B cell (primary cell): ENCODE measurements at regions not wholly inside any gene's neighbourhood (a gene's known extent, or its start where the extent isn't known, plus 50 kb on each side); places are given as distances from the start of the nearest gene placed in this dataset.

Experiments
- ATAC-seq: fragments of 200-7000 bp; cut with Tn5 transposase; one replicate; pipeline ENCODE4 v1.10.0; 2021; ENCODE audit warnings: low read depth, mild to moderate bottlenecking, moderate number of reproducible peaks, moderate library complexity
- CTCF ChIA-PET: fragments of 350-600 bp; sonication (Branson Sonifier 250); formaldehyde crosslinking; loops from one replicate; lab custom pipeline; 2021; ENCODE audit warnings: antibody characterized with exemption, inconsistent platforms; lab: Charles Lee
- POLR2A ChIA-PET: fragments of 350-600 bp; sonication (Branson Sonifier 250); formaldehyde crosslinking; loops from one replicate; lab custom pipeline; 2021; ENCODE audit warnings: antibody characterized with exemption; lab: Charles Lee
- DNase-seq: peaks from one replicate; pipeline ENCODE4 v3.0.0; 2013
- H2AFZ ChIP-seq: 2 replicates; pipeline ENCODE4 v1.6.1; 2012; ENCODE audit warnings: mild to moderate bottlenecking, low read depth, low read length; ENCODE audit not compliant: insufficient read depth, poor library complexity, severe bottlenecking
- H3K27ac ChIP-seq, 2 donors: 1 replicate in 1 of 2; 2 replicates in 1 of 2; pipeline ENCODE4 v1.5.1; 2012 to 2013; ENCODE audit warnings: low read length in 2 of 2, mild to moderate bottlenecking in 2 of 2, moderate library complexity in 1 of 2
- H3K27me3 ChIP-seq, 4 experiments: fragments of 200-600 bp in 1 of 4; sonication (generic) in 1 of 4; replicated peaks in 1 of 4; 1 replicate in 2 of 4; 2 replicates in 2 of 4; pipeline versions ENCODE4 v1.6.1 to v1.7.0; 2013 to 2016; ENCODE audit warnings: low read length in 3 of 4, mild to moderate bottlenecking in 2 of 4, mixed read lengths in 1 of 4, moderate library complexity in 1 of 4; ENCODE audit not compliant: insufficient read depth in 4 of 4, control insufficient read depth in 3 of 4; ENCODE audit errors: control extremely low read depth in 1 of 4
- H3K36me3 ChIP-seq, 2 experiments: replicated peaks in 1 of 2; 1 replicate in 1 of 2; 2 replicates in 1 of 2; pipeline versions ENCODE4 v1.6.1 to v1.7.1; 2013; ENCODE audit warnings: low read length in 1 of 2; ENCODE audit not compliant: insufficient read depth in 2 of 2, control insufficient read depth in 1 of 2; ENCODE audit errors: control extremely low read depth in 1 of 2, extremely low read depth in 1 of 2
- H3K4me1 ChIP-seq, 2 donors: fragments of 200-600 bp in 1 of 2; sonication (generic) in 1 of 2; 1 replicate in 1 of 2; 2 replicates in 1 of 2; pipeline versions ENCODE4 v1.5.1 to v1.6.1; 2013 to 2017; ENCODE audit warnings: low read length in 2 of 2; ENCODE audit not compliant: control insufficient read depth in 2 of 2, insufficient read depth in 2 of 2
- H3K4me2 ChIP-seq: replicated peaks from 2 replicates; pipeline ENCODE3; 2012; ENCODE audit warnings: mild to moderate bottlenecking, low read depth, low read length; ENCODE audit not compliant: poor library complexity, severe bottlenecking
- H3K4me3 ChIP-seq, 5 experiments: fragments of 200-600 bp in 1 of 5; sonication (generic) in 1 of 5; 1 replicate in 3 of 5; 2 replicates in 2 of 5; pipeline versions ENCODE4 v1.5.1 to v1.7.0; 2011 to 2016; ENCODE audit warnings: low read length in 4 of 5, mild to moderate bottlenecking in 4 of 5, low read depth in 2 of 5, control low read depth in 1 of 5, moderate library complexity in 1 of 5; ENCODE audit not compliant: insufficient read depth in 1 of 5; ENCODE audit errors: control extremely low read depth in 1 of 5, extremely low read depth in 1 of 5
- H3K79me2 ChIP-seq: fragments of 200-600 bp; sonication (generic); one replicate; pipeline ENCODE4 v1.6.0; 2016; ENCODE audit warnings: low read length; ENCODE audit not compliant: control insufficient read depth, insufficient read depth
- H3K9ac ChIP-seq: fragments of 200-600 bp; sonication (generic); 2 replicates; pipeline ENCODE4 v1.6.1; 2017; ENCODE audit warnings: mild to moderate bottlenecking, low read length, moderate library complexity
- H3K9me3 ChIP-seq, 3 donors: one replicate each; pipeline versions ENCODE4 v1.6.1 to v1.7.1; 2013; ENCODE audit warnings: low read length in 2 of 3; ENCODE audit not compliant: control insufficient read depth in 2 of 3, insufficient read depth in 1 of 3; ENCODE audit errors: control extremely low read depth in 1 of 3
- H4K20me1 ChIP-seq: 2 replicates; pipeline ENCODE4 v1.6.0; 2012; ENCODE audit warnings: mild to moderate bottlenecking, low read length; ENCODE audit not compliant: insufficient read depth, control insufficient read depth, poor library complexity, severe bottlenecking
- H3K27ac Mint-ChIP-seq: one replicate; pipeline ENCODE4 v1.8.0; 2021; ENCODE audit warnings: mixed read lengths
- H3K27me3 Mint-ChIP-seq: one replicate; pipeline ENCODE4 v1.8.0; 2021; ENCODE audit warnings: mixed read lengths
- H3K4me1 Mint-ChIP-seq: one replicate; pipeline ENCODE4 v1.8.0; 2021; ENCODE audit warnings: mixed read lengths
- H3K4me3 Mint-ChIP-seq: one replicate; pipeline ENCODE4 v1.8.0; 2021; ENCODE audit warnings: mixed read lengths
- H3K9me3 Mint-ChIP-seq: one replicate; pipeline ENCODE4 v1.8.0; 2022; ENCODE audit warnings: mixed read lengths; ENCODE audit not compliant: insufficient read depth
- CTCF ChIP-seq: fragments of 200-600 bp; IDR thresholded peaks from one replicate; pipeline ENCODE4 v1.8.0; 2022; ENCODE audit warnings: antibody characterized with exemption, mild to moderate bottlenecking
- EZH2 ChIP-seq: IDR thresholded peaks from 2 replicates; pipeline ENCODE4 v1.6.1; 2012; ENCODE audit warnings: borderline replicate concordance, low read depth, mild to moderate bottlenecking, moderate library complexity, low read length; ENCODE audit not compliant: insufficient read depth, poor library complexity, severe bottlenecking
- WGBS: methylation state at CpG from one replicate; pipeline ENCODE4 v1.1.5; 2013; ENCODE audit warnings: missing lambda C conversion rate; ENCODE audit not compliant: insufficient coverage; 5-methylcytosine and 5-hydroxymethylcytosine counted together
- intact Hi-C: fragments of 100-400 bp; cut with micrococcal nuclease; formaldehyde crosslinking; loops from one replicate; pipeline ENCODE4 v1.10.0; 2022

GRCh38 chr3:99128235-99128634, 226.7 kb upstream of the DCBLD2 start:
- no peaks in the 10 kb centered on the region for H3K9me3 Mint-ChIP-seq
- no peaks in the 10 kb centered on the region for H3K9me3 ChIP-seq
- H3K79me2 ChIP-seq = no peaks in the 10 kb centered on the region
- no peak overlapping the region for H3K27ac Mint-ChIP-seq
- H3K9ac ChIP-seq = no peak overlapping the region
- H4K20me1 ChIP-seq = no peaks in the 10 kb centered on the region
- POLR2A ChIA-PET = no interaction called here
- no peaks in the 10 kb centered on the region for H3K27me3 Mint-ChIP-seq
- no peak overlapping the region for H2AFZ ChIP-seq
- no peaks in the 10 kb centered on the region for H3K36me3 ChIP-seq
- H3K4me1 Mint-ChIP-seq = no peaks in the 10 kb centered on the region
- ATAC-seq (no peak), DNase-seq (no peak)
- intact Hi-C loops = no loop called here
- no peak overlapping the region for H3K4me2 ChIP-seq
- H3K27me3 ChIP-seq = no peaks in the 10 kb centered on the region
- WGBS = no CpG with 5 or more reads among the region's 2 CpGs
- CTCF ChIA-PET = no interaction called here
- no peak overlapping the region for H3K4me3 Mint-ChIP-seq
- H3K4me3 ChIP-seq = no peak overlapping the region
- no peaks in the 10 kb centered on the region for H3K4me1 ChIP-seq
- H3K27ac ChIP-seq = no peak overlapping the region
- TF ChIP-seq EZH2 (no peak), CTCF (no peak)

GRCh38 chr3:99126316-99126715, 224.8 kb upstream of the DCBLD2 start:
- DNase-seq = no peak
- intact Hi-C loops = no loop called here
- Histone ChIP-seq H3K79me2 (no peaks in the 10 kb centered on the region), H3K36me3 (no peaks in the 10 kb centered on the region), H3K4me3 (no peak overlapping the region), H2AFZ (no peak overlapping the region), H3K27me3 (no peaks in the 10 kb centered on the region), H3K4me2 (no peak overlapping the region), H3K9ac (no peak overlapping the region), H4K20me1 (no peaks in the 10 kb centered on the region), H3K4me1 (no peaks in the 10 kb centered on the region), H3K9me3 (no peaks in the 10 kb centered on the region), H3K27ac (no peak overlapping the region)
- no peaks in the 10 kb centered on the region for H3K27me3 Mint-ChIP-seq
- POLR2A ChIA-PET = no interaction called here
- H3K4me3 Mint-ChIP-seq = no peak overlapping the region
- WGBS = no CpG with 5 or more reads among the region's 1 CpG
- H3K4me1 Mint-ChIP-seq = no peaks in the 10 kb centered on the region
- no peak for ATAC-seq
- TF ChIP-seq EZH2 (no peak), CTCF (no peak)
- CTCF ChIA-PET = no interaction called here
- no peaks in the 10 kb centered on the region for H3K9me3 Mint-ChIP-seq
- H3K27ac Mint-ChIP-seq = no peak overlapping the region
